T1000 (cell line): ENCODE measurements at regions not wholly inside any gene's neighbourhood (a gene's known extent, or its start where the extent isn't known, plus 50 kb on each side); places are given as distances from the start of the nearest gene placed in this dataset.
"Not testable (repeated sequence)": the region's sequence is repeated elsewhere in the genome, so short reads cannot be mapped to it uniquely, and the experiment has no call there.

Experiments used
- DNase-seq: peaks from one replicate; lab custom pipeline; 2025; ENCODE audit warnings: mixed read lengths; lab: John Stamatoyannopoulos, UW

GRCh38 chr1:29798699-29799566 lies 562.6 kb downstream of the PTPRU start:
- no peak for DNase-seq

- DNase-seq: not testable (repeated sequence)
Observed at GRCh38 chr1:29797125-29797524, 560.8 kb downstream of the PTPRU start.

GRCh38 chr1:29795965-29796364 lies 559.6 kb downstream of the PTPRU start:
- DNase-seq: not testable (repeated sequence)

GRCh38 chr1:29793653-29794348 lies 557.5 kb downstream of the PTPRU start:
- DNase-seq: no peak

GRCh38 chr1:29793101-29793546 lies 556.8 kb downstream of the PTPRU start:
- DNase-seq: no peak

GRCh38 chr1:29789910-29790247 lies 553.6 kb downstream of the PTPRU start:
- DNase-seq: no peak

- no peak for DNase-seq
Observed at GRCh38 chr1:29789221-29789909, 553.0 kb downstream of the PTPRU start.

- no peak for DNase-seq
Observed at GRCh38 chr1:29786791-29787732, 550.7 kb downstream of the PTPRU start.

- no peak for DNase-seq
Observed at GRCh38 chr1:29786195-29786594, 549.9 kb downstream of the PTPRU start.

- DNase-seq: no peak
Observed at GRCh38 chr1:29785554-29785953, 549.2 kb downstream of the PTPRU start.

GRCh38 chr1:29785137-29785527 lies 548.8 kb downstream of the PTPRU start:
- DNase-seq: no peak

- no peak for DNase-seq
Observed at GRCh38 chr1:29784276-29785136, 548.2 kb downstream of the PTPRU start.

GRCh38 chr1:29783508-29784275 lies 547.4 kb downstream of the PTPRU start:
- no peak for DNase-seq

GRCh38 chr1:29782846-29783507 lies 546.7 kb downstream of the PTPRU start:
- no peak for DNase-seq

- no peak for DNase-seq
Observed at GRCh38 chr1:29779146-29779545, 542.8 kb downstream of the PTPRU start.

- no peak for DNase-seq
Observed at GRCh38 chr1:29777522-29777921, 541.2 kb downstream of the PTPRU start.

GRCh38 chr1:29774355-29774754 lies 538.0 kb downstream of the PTPRU start:
- no peak for DNase-seq

- no peak for DNase-seq
Observed at GRCh38 chr1:29772584-29773100, 536.3 kb downstream of the PTPRU start.
